AG20443 (cell line): ENCODE measurements at regions not wholly inside any gene's neighbourhood (a gene's known extent, or its start where the extent isn't known, plus 50 kb on each side); places are given as distances from the start of the nearest gene placed in this dataset.
A peak's percentile ranks its signal among the peaks of the same experiment; 100 is the strongest.
"Not testable (repeated sequence)": the region's sequence is repeated elsewhere in the genome, so short reads cannot be mapped to it uniquely, and the experiment has no call there.

Experiments
- DNase-seq: peaks from one replicate; pipeline ENCODE4 v3.0.0; 2012; ENCODE audit warnings: low spot score, mixed read lengths

GRCh38 chr3:33956776-33957175, 158.3 kb downstream of the PDCD6IP start:
- no peak for DNase-seq

DNA sequence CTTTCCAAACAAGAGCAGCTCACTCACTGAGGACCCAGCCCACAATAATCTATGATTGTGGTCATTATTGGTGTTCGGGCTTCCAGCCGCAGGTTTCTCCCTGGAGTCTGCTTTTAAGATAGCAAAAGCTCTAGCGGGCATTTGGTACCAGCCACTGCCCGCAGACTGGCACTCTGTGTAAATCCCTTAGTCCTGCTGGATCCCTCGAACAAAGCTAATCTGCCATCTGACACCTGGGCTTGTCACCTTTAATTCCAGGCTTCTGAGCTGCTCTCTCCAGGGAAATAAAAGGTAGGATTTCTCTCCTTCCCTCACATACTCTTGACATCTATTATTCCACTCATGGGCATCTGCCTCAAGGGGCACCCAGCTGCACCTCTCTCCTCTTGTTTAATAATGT, 158.7 kb downstream of the PDCD6IP start:
- DNase-seq: no peak

DNA sequence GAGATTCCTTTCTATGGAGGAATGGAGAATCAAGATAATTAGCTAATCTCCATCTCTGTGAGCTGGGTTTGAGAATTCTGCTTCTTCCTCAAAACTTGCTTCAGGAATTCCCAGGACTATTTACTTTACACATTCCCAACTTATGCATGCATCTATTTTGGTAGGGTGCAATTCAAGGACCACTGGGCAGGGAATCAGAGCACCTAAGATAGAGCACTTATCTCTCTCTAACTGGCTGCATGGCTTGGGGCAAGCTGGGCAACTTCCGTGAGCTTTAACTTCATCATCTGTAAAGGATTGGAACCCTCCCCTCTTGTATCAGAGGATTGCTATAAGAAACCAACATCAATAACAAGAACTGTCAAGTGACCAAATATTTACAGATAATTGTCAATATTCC, 160.2 kb downstream of the PDCD6IP start:
- DNase-seq: no peak

DNA sequence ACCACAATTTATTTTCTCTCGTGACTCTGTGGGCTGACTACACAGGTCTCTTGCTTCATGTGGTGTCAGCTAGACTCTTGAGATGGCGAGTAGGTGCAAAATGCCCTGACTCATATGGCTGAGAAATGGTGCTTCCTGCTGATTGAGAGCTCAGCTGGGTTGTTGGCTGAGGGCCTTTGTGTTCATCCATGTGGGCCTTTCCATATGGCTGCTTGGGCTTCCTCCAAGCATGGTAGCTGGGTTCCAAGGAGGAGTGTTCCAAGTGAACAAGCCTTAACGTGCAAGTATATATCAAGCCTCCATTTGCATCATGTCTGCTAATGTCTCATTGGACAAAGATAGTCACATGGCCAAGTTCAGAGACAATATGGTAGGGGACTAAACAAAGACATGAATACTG, 164.0 kb downstream of the PDCD6IP start:
- DNase-seq: no peak

GRCh38 chr3:33970180-33970579, 171.8 kb downstream of the PDCD6IP start:
- DNase-seq: not testable (repeated sequence)

DNA sequence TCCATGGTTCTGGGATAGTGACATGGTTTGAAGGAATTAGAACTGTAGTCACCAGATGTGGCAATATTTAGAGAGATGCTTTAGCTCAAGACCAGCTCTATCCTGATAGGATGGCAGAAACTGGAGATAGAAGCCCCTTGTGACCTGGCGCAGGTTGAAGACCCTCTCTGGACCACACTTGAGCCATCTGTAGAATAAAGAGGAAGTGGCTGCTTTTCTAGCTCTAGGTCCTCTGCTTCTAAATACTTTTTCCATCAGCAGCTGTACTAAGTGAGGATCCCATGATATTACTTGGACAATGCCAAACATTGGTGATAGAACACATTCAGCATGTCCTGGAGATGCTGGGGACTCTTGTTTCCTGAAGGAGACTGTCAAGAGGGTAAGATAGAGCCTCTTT, 172.6 kb downstream of the PDCD6IP start:
- no peak for DNase-seq

DNA sequence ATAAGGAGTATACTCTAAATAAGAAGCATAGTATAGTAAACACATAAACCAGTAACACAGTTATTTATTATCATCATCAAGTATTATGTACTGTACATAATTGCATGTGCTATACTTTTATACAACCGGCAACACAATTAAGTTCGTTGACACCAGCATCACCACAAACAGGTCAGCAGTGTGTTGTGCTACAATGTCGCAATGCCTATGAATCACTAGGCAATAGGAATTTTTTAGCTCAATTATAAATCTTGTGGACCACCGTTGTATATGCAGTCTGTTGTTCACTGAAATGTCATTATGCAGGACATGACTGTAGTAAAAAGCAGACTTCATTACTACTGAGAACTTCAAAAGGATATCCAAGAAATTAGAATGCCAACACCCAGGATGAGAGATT, 177.0 kb downstream of the PDCD6IP start:
- no peak for DNase-seq

GRCh38 chr3:33977227-33977626, 178.8 kb downstream of the PDCD6IP start:
- DNase-seq: no peak

GRCh38 chr3:33980252-33980651, 181.8 kb downstream of the PDCD6IP start:
- peak; percentile 84 for DNase-seq

DNA sequence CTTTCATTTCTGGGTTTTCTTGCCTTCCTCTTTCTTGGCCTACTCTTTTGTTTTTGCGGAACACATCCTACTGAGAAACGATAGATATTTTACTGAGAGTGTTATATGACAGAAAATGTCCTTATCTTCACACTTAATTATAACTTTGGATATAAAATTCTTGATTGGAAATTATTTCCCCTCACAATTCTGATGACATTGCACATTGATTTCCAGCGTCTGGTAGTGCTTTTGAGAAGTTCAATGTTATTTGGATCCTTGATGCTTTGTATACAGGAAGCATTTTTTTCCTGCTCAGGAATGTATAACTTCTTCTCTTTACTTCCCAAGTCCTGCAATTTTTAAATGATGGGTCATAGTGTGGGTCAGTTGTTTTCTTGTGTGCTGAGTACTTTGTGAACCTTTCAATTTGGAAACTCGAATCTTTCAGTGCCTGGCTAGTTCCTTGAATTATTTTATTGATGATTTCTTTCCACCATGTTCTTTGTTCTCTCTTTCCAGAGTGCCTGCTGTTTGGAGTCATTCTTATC, 183.9 kb downstream of the PDCD6IP start:
- no peak for DNase-seq

GRCh38 chr3:33982949-33983348, 184.5 kb downstream of the PDCD6IP start:
- not testable (repeated sequence) for DNase-seq

DNA sequence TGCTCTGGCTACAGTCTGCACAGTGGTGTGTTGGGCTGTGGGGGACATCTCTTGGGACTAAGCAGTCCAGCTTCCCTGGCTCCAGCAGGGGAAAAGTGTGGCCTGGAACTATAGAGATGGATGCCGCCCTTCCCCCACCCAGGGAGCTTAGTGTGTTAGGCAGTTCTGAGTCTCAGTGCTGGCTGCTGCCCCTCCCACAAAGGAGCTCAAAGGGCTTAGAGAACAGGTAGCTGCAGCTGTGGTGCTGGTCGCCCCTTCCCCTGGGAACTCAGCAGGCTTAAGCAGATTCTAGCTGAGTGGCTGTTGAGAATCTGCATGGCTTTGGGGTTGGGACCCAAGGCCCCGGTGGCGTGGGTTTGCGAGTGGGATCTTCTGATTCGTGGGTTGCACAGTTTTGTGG, 190.8 kb downstream of the PDCD6IP start:
- DNase-seq: no peak

DNA sequence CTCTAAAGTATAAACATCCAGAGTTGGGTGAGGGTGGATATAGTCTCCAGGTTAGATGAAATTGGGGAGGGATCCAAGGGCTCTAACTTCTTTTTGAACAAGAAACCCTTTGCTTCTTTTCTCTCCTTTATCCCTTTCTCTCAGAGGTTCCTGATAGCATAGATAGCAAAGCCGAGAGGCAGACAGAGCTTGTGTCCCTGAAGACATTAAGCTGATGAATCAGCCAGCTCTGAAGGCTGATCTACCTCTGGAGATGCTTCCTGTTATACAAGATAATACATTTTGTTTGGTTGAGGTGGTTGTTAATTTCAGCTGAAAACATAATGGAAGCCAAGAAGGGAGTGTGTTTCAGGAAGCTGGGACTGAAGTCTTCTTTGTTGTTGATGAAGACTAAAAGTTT, 193.2 kb downstream of the PDCD6IP start:
- DNase-seq: no peak

DNA sequence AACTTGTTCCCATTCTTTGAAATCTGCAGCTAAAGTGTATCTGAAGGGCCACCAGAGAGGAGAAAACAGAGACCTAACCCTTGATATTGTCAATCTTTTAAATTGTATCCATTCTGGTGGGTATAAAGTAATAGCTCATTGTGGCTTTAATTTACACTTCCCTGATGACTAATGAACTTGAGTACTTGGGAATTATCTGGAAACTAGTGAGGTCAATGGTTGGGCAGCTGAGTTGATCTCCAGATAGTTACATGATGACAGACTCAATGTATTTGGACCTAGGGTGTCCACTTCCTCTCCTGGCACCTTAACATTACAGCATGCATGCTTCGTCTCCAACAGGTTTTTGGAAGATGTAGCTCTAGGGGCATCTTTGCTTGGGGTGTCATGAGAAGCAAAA, 195.2 kb downstream of the PDCD6IP start:
- no peak for DNase-seq

DNA sequence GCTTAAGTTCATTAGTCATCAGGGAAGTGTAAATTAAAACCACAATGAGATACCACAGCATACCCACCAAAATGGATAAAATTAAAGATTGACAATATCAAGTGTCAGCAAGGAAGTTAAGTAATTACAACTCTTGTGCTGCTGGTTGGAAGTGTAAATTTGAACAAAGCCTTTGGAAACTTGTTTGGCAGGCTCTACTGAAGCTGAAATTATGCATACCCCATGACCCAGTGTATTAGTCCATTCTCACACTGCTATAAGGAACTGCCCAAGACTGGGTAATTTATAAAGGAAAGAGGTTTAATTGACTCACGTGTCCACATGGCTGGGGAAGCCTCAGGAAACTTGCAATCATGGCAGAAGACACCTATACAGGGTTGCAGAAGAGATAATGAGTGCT, 196.1 kb downstream of the PDCD6IP start:
- DNase-seq: no peak

DNA sequence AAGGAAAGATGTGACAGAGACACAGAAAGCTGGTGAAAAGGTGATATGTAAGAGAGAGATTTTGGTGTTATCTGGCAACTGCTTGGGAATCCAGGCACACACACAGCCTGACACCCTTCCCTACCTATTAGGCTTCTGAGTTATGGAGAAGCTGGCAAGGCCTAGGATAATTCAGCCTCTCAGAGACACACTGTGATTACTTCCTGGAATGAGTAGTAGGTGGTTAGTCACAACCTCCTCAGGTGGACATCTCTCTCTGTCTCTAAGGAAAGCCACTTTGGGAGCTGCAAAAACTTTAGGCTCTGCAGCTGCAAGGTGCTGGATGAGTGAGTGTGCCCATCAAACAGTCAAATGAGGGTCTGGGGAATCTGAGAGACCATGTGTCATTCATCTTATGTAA, 201.9 kb downstream of the PDCD6IP start:
- no peak for DNase-seq

DNA sequence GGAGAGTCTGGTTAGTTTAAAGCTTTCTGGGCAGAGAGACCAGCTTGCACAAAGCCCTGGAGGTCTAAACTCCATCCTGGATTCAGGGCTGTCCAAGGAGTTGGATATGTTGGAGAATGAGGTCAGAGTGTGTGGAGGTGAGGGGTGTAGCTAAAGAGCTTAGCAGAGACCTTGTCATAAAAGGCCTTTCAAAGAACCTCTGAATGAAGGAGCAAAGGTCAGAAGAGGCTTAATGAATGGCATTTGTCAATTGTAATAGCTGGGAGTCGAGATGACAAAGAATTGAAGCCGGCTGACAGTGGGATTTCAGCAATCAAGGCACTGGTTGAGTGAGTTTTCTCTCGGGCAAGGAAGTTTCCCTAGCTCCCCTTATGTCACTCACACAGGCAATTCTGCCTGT, 202.6 kb downstream of the PDCD6IP start:
- no peak for DNase-seq

GRCh38 chr3:34001990-34002389, 203.6 kb downstream of the PDCD6IP start:
- DNase-seq: no peak

- no peak for DNase-seq
Measured at GRCh38 chr3:34002569-34003100, 204.2 kb downstream of the PDCD6IP start.

GRCh38 chr3:34005886-34006285, 207.5 kb downstream of the PDCD6IP start:
- peak; percentile 73 for DNase-seq

DNA sequence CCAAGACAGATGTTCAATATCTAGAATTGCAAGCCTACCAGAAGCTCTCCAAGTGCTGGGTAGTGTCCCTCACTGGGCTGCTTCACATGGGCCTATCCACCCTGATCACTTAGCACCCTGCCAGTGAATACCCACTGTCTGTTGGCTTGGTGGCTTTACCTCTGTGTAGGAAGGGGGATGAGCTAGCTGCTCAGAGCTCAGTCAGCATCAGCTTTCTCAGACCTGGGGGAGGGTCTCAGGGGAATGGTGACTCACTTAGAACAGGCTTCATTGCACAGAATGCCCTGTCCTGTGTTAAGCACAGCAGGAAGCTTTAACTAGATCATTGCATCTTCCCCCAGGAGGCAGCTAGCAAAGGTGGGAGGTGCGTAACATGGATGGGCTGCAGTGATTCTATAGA, 209.8 kb downstream of the PDCD6IP start:
- no peak for DNase-seq

- no peak for DNase-seq
Measured at GRCh38 chr3:34008836-34009809, 210.7 kb downstream of the PDCD6IP start.
